Astrocyte (in vitro differentiated cells and primary cell): ENCODE measurements at regions not wholly inside any gene's neighbourhood (a gene's known extent, or its start where the extent isn't known, plus 50 kb on each side); places are given as distances from the start of the nearest gene placed in this dataset.
"Not testable (repeated sequence)": the region's sequence is repeated elsewhere in the genome, so short reads cannot be mapped to it uniquely, and the experiment has no call there.

Experiments
- CTCF ChIP-seq: IDR thresholded peaks from 2 replicates; pipeline ENCODE4 v1.5.1; 2011; ENCODE audit warnings: low read depth, mild to moderate bottlenecking, inconsistent platforms, low read length, moderate library complexity; ENCODE audit not compliant: insufficient read depth
- EZH2 ChIP-seq: IDR thresholded peaks from 2 replicates; pipeline ENCODE4 v1.6.1; 2012; ENCODE audit warnings: mild to moderate bottlenecking, low read length, inconsistent platforms; ENCODE audit not compliant: insufficient read depth

GRCh38 chr1:219545756-219546155 lies 67.1 kb downstream of the ZC3H11B start:
- TF ChIP-seq CTCF, EZH2: not testable (repeated sequence)
